D721Med (cell line): ENCODE measurements at regions not wholly inside any gene's neighbourhood (a gene's known extent, or its start where the extent isn't known, plus 50 kb on each side); places are given as distances from the start of the nearest gene placed in this dataset.

ENCODE experiments used
- DNase-seq: peaks from one replicate; pipeline ENCODE4 v3.0.0; 2011; ENCODE audit warnings: low spot score; ENCODE audit not compliant: insufficient read length
- FAIRE-seq: peaks from 2 replicates; lab custom pipeline; 2011; peaks lifted over from hg19 to GRCh38; lab: Jason Lieb, UNC
- TF ChIP-seq, protein P1 (sequence below): IDR thresholded peaks from 2 replicates; pipeline ENCODE4 v1.5.1; 2012; ENCODE audit warnings: mild to moderate bottlenecking, control low read depth; ENCODE audit not compliant: insufficient read depth; ENCODE audit errors: missing control alignments

DNA sequence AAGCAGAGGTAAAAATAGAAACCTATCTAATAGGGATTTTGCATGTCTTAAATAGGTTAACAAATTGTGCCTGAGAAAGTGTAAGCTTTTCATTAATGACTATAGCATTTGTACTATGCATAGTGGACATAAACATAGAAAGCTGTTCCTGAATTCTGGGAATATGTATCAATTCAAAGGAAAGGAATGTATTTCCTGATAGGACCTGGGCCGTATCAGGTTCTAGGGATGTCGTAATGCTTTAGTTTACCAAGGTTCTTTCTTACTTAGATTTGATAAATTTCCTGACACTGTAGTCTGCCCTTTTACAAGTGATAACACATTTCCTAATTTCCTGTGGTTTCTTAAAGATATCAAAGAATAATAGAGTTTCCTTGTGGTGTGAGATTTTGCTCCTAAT, 191.3 kb downstream of the CDH7 start:
- no peak for DNase-seq
- no peak for FAIRE-seq
- TF ChIP-seq, protein P1, sequence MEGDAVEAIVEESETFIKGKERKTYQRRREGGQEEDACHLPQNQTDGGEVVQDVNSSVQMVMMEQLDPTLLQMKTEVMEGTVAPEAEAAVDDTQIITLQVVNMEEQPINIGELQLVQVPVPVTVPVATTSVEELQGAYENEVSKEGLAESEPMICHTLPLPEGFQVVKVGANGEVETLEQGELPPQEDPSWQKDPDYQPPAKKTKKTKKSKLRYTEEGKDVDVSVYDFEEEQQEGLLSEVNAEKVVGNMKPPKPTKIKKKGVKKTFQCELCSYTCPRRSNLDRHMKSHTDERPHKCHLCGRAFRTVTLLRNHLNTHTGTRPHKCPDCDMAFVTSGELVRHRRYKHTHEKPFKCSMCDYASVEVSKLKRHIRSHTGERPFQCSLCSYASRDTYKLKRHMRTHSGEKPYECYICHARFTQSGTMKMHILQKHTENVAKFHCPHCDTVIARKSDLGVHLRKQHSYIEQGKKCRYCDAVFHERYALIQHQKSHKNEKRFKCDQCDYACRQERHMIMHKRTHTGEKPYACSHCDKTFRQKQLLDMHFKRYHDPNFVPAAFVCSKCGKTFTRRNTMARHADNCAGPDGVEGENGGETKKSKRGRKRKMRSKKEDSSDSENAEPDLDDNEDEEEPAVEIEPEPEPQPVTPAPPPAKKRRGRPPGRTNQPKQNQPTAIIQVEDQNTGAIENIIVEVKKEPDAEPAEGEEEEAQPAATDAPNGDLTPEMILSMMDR: no peak

DNA sequence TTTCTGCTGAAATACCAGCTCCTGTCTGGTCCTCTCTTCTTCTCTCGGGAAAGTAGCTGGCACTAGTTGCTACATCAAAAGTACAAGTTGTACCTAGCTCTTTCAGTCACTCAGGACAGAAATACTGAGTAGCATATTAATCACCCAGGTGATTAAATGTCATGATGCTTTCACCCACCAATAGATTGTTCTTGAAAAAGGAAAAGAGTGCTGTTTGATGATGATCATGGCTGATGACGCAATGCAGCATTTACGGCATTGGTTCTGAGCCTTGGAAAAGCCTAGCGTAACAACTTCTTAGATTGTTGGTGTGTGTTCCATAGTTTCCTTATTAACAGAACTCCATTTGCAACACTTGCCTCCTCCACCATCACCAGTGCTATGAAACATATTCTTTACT, 190.7 kb downstream of the CDH7 start:
- no peak for FAIRE-seq
- DNase-seq: no peak
- TF ChIP-seq, protein P1: no peak
